Peyer's patch (tissue), 4 donors: ENCODE measurements at regions not wholly inside any gene's neighbourhood (a gene's known extent, or its start where the extent isn't known, plus 50 kb on each side); places are given as distances from the start of the nearest gene placed in this dataset.

Experiments used
- DNase-seq, 3 donors: peaks; one replicate each; pipeline ENCODE4 v3.0.0-alpha.2; 2017 to 2019
- H3K27ac ChIP-seq, 4 donors: fragments of 200-600 bp; sonication (generic); one replicate each; pipeline ENCODE4 v1.5.1; 2016 to 2019
- H3K27me3 ChIP-seq, 2 donors: fragments of 200-600 bp; sonication (generic); one replicate each; pipeline ENCODE4 v1.5.1; 2019
- H3K36me3 ChIP-seq, 3 donors: fragments of 200-600 bp; sonication (generic); one replicate each; pipeline ENCODE4 v1.5.1; 2016 to 2019
- H3K4me1 ChIP-seq, 4 donors: fragments of 200-600 bp; sonication (generic); one replicate each; pipeline ENCODE4 v1.5.1; 2016 to 2019
- H3K4me3 ChIP-seq, 4 donors: fragments of 200-600 bp; sonication (generic); 1 replicate in 3 of 4; 2 replicates in 1 of 4; pipeline ENCODE4 v1.5.1; 2016 to 2019; ENCODE audit warnings: mild to moderate bottlenecking in 1 of 4
- H3K9me3 ChIP-seq, 4 donors: fragments of 200-600 bp; sonication (generic); one replicate each; pipeline ENCODE4 v1.5.1; 2016 to 2019; ENCODE audit warnings: mild to moderate bottlenecking in 1 of 4
- CTCF ChIP-seq, 6 experiments: fragments of 450-650 bp in 4 of 6; fragments of 200-600 bp in 2 of 6; sonication (generic) in 1 of 6; IDR thresholded peaks; one replicate each; pipeline ENCODE4 v1.5.1; 2017 to 2019; ENCODE audit warnings: antibody characterized with exemption in 6 of 6, mild to moderate bottlenecking in 3 of 6, moderate library complexity in 1 of 6
- POLR2A ChIP-seq, 2 donors: fragments of 450-650 bp; IDR thresholded peaks; one replicate each; pipeline ENCODE4 v1.5.1; 2017; ENCODE audit warnings: antibody characterized with exemption in 2 of 2, mild to moderate bottlenecking in 2 of 2, moderate library complexity in 2 of 2

- Histone ChIP-seq H3K4me1 (no peaks in the 10 kb centered on the region), H3K36me3 (no peaks in the 10 kb centered on the region), H3K27me3 (no peaks in the 10 kb centered on the region), H3K9me3 (no peaks in the 10 kb centered on the region), H3K4me3 (no peak overlapping the region), H3K27ac (no peak overlapping the region)
- DNase-seq = no peak
- no peak for TF ChIP-seq CTCF (IDR thresholded peaks at IDR 0.05)
- no peak for TF ChIP-seq POLR2A (IDR thresholded peaks at IDR 0.05)
Measured at GRCh38 chr5:40027400-40027799, 602.6 kb upstream of the DAB2 start.

GRCh38 chr5:40025586-40025985, 600.8 kb upstream of the DAB2 start:
- Histone ChIP-seq H3K9me3 (peaks cover 0 to under 1% (median 0%) of the 10 kb centered on the region in 4 donors), H3K4me1 (no peaks in the 10 kb centered on the region), H3K27ac (no peak overlapping the region), H3K36me3 (no peaks in the 10 kb centered on the region), H3K27me3 (no peaks in the 10 kb centered on the region), H3K4me3 (no peak overlapping the region)
- TF ChIP-seq POLR2A (IDR thresholded peaks at IDR 0.05) (no peak), CTCF (IDR thresholded peaks at IDR 0.05) (no peak)
- no peak for DNase-seq

GRCh38 chr5:40022057-40022456, 597.3 kb upstream of the DAB2 start:
- H3K4me1 ChIP-seq = no peaks in the 10 kb centered on the region
- peaks cover 0 to 6% (median 0%) of the 10 kb centered on the region in 4 donors for H3K9me3 ChIP-seq
- H3K4me3 ChIP-seq = no peak overlapping the region
- TF ChIP-seq CTCF (IDR thresholded peaks at IDR 0.05) (no peak), POLR2A (IDR thresholded peaks at IDR 0.05) (no peak)
- no peaks in the 10 kb centered on the region for H3K27me3 ChIP-seq
- no peaks in the 10 kb centered on the region for H3K36me3 ChIP-seq
- no peak for DNase-seq
- no peak overlapping the region for H3K27ac ChIP-seq

GRCh38 chr5:40021007-40021406, 596.2 kb upstream of the DAB2 start:
- no peak overlapping the region for H3K4me3 ChIP-seq
- no peaks in the 10 kb centered on the region for H3K4me1 ChIP-seq
- no peaks in the 10 kb centered on the region for H3K36me3 ChIP-seq
- TF ChIP-seq POLR2A (IDR thresholded peaks at IDR 0.05) = no peak
- TF ChIP-seq CTCF (IDR thresholded peaks at IDR 0.05) = peak in 4 of 6 experiments; percentile 8 to 38 (median 25)
- no peak for DNase-seq
- peaks cover 0 to 6% (median 0%) of the 10 kb centered on the region in 4 donors for H3K9me3 ChIP-seq
- no peaks in the 10 kb centered on the region for H3K27me3 ChIP-seq
- H3K27ac ChIP-seq = no peak overlapping the region

GRCh38 chr5:40017918-40018317, 593.1 kb upstream of the DAB2 start:
- Histone ChIP-seq H3K4me3 (no peak overlapping the region), H3K27me3 (no peaks in the 10 kb centered on the region), H3K27ac (no peak overlapping the region), H3K36me3 (no peaks in the 10 kb centered on the region), H3K4me1 (no peaks in the 10 kb centered on the region), H3K9me3 (peaks cover 0 to 6% (median 0%) of the 10 kb centered on the region in 4 donors)
- DNase-seq = no peak
- TF ChIP-seq POLR2A (IDR thresholded peaks at IDR 0.05) (no peak), CTCF (IDR thresholded peaks at IDR 0.05) (no peak)

GRCh38 chr5:40017135-40017534, 592.4 kb upstream of the DAB2 start:
- H3K4me1 ChIP-seq = no peaks in the 10 kb centered on the region
- H3K27ac ChIP-seq = no peak overlapping the region
- no peak for DNase-seq
- H3K36me3 ChIP-seq = no peaks in the 10 kb centered on the region
- no peak overlapping the region for H3K4me3 ChIP-seq
- H3K9me3 ChIP-seq = peaks cover 0 to 6% (median 0%) of the 10 kb centered on the region in 4 donors
- no peaks in the 10 kb centered on the region for H3K27me3 ChIP-seq
- TF ChIP-seq POLR2A (IDR thresholded peaks at IDR 0.05) (no peak), CTCF (IDR thresholded peaks at IDR 0.05) (no peak)
